ENCODE measurements at regions not wholly inside any gene's neighbourhood (a gene's known extent, or its start where the extent isn't known, plus 50 kb on each side); places are given as distances from the start of the nearest gene placed in this dataset.

- SMC1A ChIA-PET (ENCODE audit: uncharacterized antibody, unreplicated experiment), result no interaction called here
- CTCF ChIA-PET, result no interaction called here
- TF ChIP-seq HSF1 (IDR thresholded peaks at IDR 0.05; ENCODE audit: low read depth, low read length), result no peak
- no peak for TF ChIP-seq SP1 (IDR thresholded peaks at IDR 0.05; ENCODE audit: low read depth, low read length)
- no peak for TF ChIP-seq MEF2B (IDR thresholded peaks at IDR 0.05; ENCODE audit: partially characterized antibody, poor library complexity, severe bottlenecking)
- no peaks in the 10 kb centered on the region for H3K36me3 ChIP-seq (ENCODE audit: control insufficient read depth in 2 of 2, insufficient read depth in 2 of 2, low read length in 1 of 2)
- no peak for DNase-seq (ENCODE audit: low read depth, low spot score)
- no peak overlapping the region for H3K27ac ChIP-seq (ENCODE audit: control insufficient read depth, insufficient read depth)
- no peak overlapping the region for H3K4me2 ChIP-seq (ENCODE audit: control insufficient read depth, insufficient read depth)
- no peak for FAIRE-seq
- H3K79me2 ChIP-seq (ENCODE audit: control insufficient read depth, insufficient read depth, low read length), result no peaks in the 10 kb centered on the region
- peaks cover 0 to 1% of the 10 kb centered on the region in 2 experiments; a peak in 1 of 4 replicates for H3K27me3 ChIP-seq (replicated peaks in 1 of 2; ENCODE audit: control insufficient read depth in 2 of 2, insufficient read depth in 2 of 2, low read length in 1 of 2)
- H3K4me3 ChIP-seq, result no peak overlapping the region
- WGBS (ENCODE audit: insufficient coverage, insufficient replicate concordance, low lambda C conversion rate, missing lambda C conversion rate), result 42% methylated on average over 14 of the region's 15 CpGs
- no peaks in the 10 kb centered on the region for H3K4me1 ChIP-seq (ENCODE audit: control insufficient read depth, insufficient read depth, low read length)
- RAD21 ChIA-PET (ENCODE audit: unreplicated experiment), result no interaction called here
- intact Hi-C loops (cut with micrococcal nuclease; ENCODE audit: unreplicated experiment), result no loop called here
- in situ Hi-C loops (cut with MboI), result no loop called here
- no TSS peak for BruUV-seq (replicated peaks)
- H4K20me1 ChIP-seq (ENCODE audit: control insufficient read depth, insufficient read depth), result no peaks in the 10 kb centered on the region
- no peaks in the 10 kb centered on the region for H3K9me3 ChIP-seq (replicated peaks; ENCODE audit: control insufficient read depth, insufficient read depth, low read length)
- no peak overlapping the region for H2AFZ ChIP-seq (ENCODE audit: control insufficient read depth, low read depth, low read length)
- H3K9ac ChIP-seq (ENCODE audit: control insufficient read depth, insufficient read depth, low read length), result no peak overlapping the region
- no peak for ATAC-seq
- POLR2A ChIA-PET, result no interaction called here
Measured at GRCh38 chr1:201622824-201623223, 83.9 kb downstream of the NAV1 start.

- BruUV-seq (replicated peaks), result no TSS peak
- in situ Hi-C loops (cut with MboI), result no loop called here
- TF ChIP-seq CEBPZ (IDR thresholded peaks at IDR 0.05; ENCODE audit: low read depth, low read length) (no peak), MXI1 (IDR thresholded peaks at IDR 0.05; ENCODE audit: low read depth, low read length) (no peak), YY1 (IDR thresholded peaks at IDR 0.05; ENCODE audit: low read depth, low read length) (no peak), TCF12 (IDR thresholded peaks at IDR 0.05; ENCODE audit: low read depth, low read length) (no peak), NFXL1 (IDR thresholded peaks at IDR 0.05; ENCODE audit: borderline replicate concordance) (no peak), ETV6 (conservative IDR thresholded peaks at IDR 0.05 in 1 of 2, IDR thresholded peaks at IDR 0.05 in 1 of 2; ENCODE audit: borderline replicate concordance in 1 of 2, low read depth in 1 of 2) (no peak), ZBED1 (IDR thresholded peaks at IDR 0.05; ENCODE audit: borderline replicate concordance) (no peak), PBX3 (IDR thresholded peaks at IDR 0.05; ENCODE audit: insufficient replicate concordance, low read depth, low read length) (no peak)
- ChIA-PET RAD21 (ENCODE audit: unreplicated experiment) (no interaction called here), CTCF (no interaction called here), POLR2A (no interaction called here), SMC1A (ENCODE audit: uncharacterized antibody, unreplicated experiment) (interaction anchor here (0.6 kb wide), 1 partner anchor 1250 kb away, joined by 3 read pairs; no protein-coding TSS in a partner anchor)
- WGBS (ENCODE audit: insufficient coverage, insufficient replicate concordance, low lambda C conversion rate, missing lambda C conversion rate), result 18% methylated on average over 4 of the region's 4 CpGs
- H3K4me2 ChIP-seq (ENCODE audit: control insufficient read depth, insufficient read depth), result no peak overlapping the region
- H3K9me3 ChIP-seq (replicated peaks; ENCODE audit: control insufficient read depth, insufficient read depth, low read length), result no peaks in the 10 kb centered on the region
- FAIRE-seq, result no peak
- no peaks in the 10 kb centered on the region for H4K20me1 ChIP-seq (ENCODE audit: control insufficient read depth, insufficient read depth)
- H3K27me3 ChIP-seq (replicated peaks in 1 of 2; ENCODE audit: control insufficient read depth in 2 of 2, insufficient read depth in 2 of 2, low read length in 1 of 2), result peaks cover 0 to 1% of the 10 kb centered on the region in 2 experiments; a peak in 2 of 4 replicates
- intact Hi-C loops (cut with micrococcal nuclease; ENCODE audit: unreplicated experiment), result no loop called here
- H3K27ac ChIP-seq (ENCODE audit: control insufficient read depth, insufficient read depth), result no peak overlapping the region
- DNase-seq (ENCODE audit: low read depth, low spot score), result no peak
- H2AFZ ChIP-seq (ENCODE audit: control insufficient read depth, low read depth, low read length), result no peak overlapping the region
- no peaks in the 10 kb centered on the region for H3K36me3 ChIP-seq (ENCODE audit: control insufficient read depth in 2 of 2, insufficient read depth in 2 of 2, low read length in 1 of 2)
- H3K9ac ChIP-seq (ENCODE audit: control insufficient read depth, insufficient read depth, low read length), result no peak overlapping the region
- H3K4me3 ChIP-seq, result no peak overlapping the region
- no peak for ATAC-seq
- no peaks in the 10 kb centered on the region for H3K4me1 ChIP-seq (ENCODE audit: control insufficient read depth, insufficient read depth, low read length)
- no peaks in the 10 kb centered on the region for H3K79me2 ChIP-seq (ENCODE audit: control insufficient read depth, insufficient read depth, low read length)
Measured at GRCh38 chr1:201624741-201625225, 85.9 kb downstream of the NAV1 start.

All from GM12878 (cell line).